ENCODE measurements at regions not wholly inside any gene's neighbourhood (a gene's known extent, or its start where the extent isn't known, plus 50 kb on each side); places are given as distances from the start of the nearest gene placed in this dataset.
A peak's percentile ranks its signal among the peaks of the same experiment; 100 is the strongest.

DNA sequence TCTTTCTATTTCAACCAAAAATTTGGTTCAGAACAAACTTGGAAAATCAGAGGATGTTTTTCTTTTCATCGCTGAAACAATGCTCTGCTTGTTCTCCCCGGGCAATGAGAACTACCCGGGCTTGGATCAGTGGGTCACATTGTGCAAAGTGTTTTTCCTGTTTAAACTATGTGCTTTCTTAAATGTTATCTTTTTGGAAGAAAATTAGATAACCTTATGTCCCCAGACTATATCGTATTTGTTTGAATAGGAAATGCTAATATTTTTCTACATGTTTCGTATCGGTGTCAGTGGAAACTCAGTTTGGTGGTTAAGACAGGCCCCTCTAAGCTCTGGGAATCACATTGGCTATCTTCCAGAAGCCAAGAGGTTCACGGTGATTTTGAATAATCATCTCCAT lies 319.5 kb upstream of the NFE2L3 start:
- no peaks in the 10 kb centered on the region for H3K4me1 ChIP-seq
- no peaks in the 10 kb centered on the region for H3K36me3 ChIP-seq
- intact Hi-C loops (cut with DNase I), result no loop called here
- 24 to 25% methylated on average over 7 of the region's 7 CpGs for WGBS, 2 donors
- no peaks in the 10 kb centered on the region for H3K9me3 ChIP-seq
- FAIRE-seq (no peak), DNase-seq (no peak), ATAC-seq (peak in 2 of 4 donors; percentile 50 to 51)
- no peak overlapping the region for H3K4me3 ChIP-seq
- H3K27ac ChIP-seq, result no peak overlapping the region
- H3K27me3 ChIP-seq, result no peaks in the 10 kb centered on the region
- TF ChIP-seq, protein P1, sequence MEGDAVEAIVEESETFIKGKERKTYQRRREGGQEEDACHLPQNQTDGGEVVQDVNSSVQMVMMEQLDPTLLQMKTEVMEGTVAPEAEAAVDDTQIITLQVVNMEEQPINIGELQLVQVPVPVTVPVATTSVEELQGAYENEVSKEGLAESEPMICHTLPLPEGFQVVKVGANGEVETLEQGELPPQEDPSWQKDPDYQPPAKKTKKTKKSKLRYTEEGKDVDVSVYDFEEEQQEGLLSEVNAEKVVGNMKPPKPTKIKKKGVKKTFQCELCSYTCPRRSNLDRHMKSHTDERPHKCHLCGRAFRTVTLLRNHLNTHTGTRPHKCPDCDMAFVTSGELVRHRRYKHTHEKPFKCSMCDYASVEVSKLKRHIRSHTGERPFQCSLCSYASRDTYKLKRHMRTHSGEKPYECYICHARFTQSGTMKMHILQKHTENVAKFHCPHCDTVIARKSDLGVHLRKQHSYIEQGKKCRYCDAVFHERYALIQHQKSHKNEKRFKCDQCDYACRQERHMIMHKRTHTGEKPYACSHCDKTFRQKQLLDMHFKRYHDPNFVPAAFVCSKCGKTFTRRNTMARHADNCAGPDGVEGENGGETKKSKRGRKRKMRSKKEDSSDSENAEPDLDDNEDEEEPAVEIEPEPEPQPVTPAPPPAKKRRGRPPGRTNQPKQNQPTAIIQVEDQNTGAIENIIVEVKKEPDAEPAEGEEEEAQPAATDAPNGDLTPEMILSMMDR (IDR thresholded peaks at IDR 0.05), result no peak

DNA sequence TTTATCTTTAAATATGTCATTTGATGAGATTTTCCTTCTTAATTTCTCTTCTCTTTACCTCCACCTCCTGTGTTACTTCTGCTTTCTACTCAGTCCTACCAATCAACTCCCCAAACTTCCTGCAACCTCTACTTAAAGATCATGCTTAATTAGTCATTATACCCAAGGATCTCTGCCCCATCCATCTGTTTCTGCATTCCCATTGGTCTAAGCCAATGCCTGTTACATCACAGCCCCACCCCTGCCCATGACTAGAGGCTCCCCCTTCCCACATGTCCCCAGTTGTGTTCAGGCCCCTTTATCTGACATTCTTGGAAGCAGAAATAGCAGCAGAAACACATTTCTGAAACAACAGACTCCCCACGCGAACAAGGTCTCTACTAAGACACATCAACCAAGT lies 319.1 kb upstream of the NFE2L3 start:
- ATAC-seq, result no peak
- WGBS, 2 donors, result 90 to 95% methylated on average over 2 of the region's 2 CpGs
- intact Hi-C loops (cut with DNase I), result no loop called here
- Histone ChIP-seq H3K27ac (no peak overlapping the region), H3K9me3 (no peaks in the 10 kb centered on the region), H3K27me3 (no peaks in the 10 kb centered on the region), H3K4me3 (no peak overlapping the region), H3K4me1 (no peaks in the 10 kb centered on the region), H3K36me3 (no peaks in the 10 kb centered on the region)
- DNase-seq, result no peak
- FAIRE-seq, result no peak
- TF ChIP-seq, protein P1 (IDR thresholded peaks at IDR 0.05), result no peak

DNA sequence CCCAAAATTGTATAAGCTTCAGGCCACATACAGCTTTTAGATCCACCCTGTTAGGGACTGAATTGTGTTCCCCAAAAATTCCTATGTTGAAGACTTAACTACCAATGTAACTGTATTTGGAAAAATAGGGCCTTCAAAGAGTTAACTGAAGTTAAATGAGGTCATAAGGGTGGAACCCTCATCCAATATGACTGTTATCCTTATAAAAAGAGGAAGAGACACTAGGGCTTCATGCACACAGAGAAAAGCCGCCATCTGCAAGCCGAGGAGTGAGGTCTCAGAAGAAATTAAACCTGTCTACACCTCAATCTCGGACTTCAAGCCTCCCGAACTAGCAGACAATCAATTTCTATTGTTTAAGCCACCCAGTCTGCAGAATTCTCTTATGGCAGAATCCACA lies 317.9 kb upstream of the NFE2L3 start:
- ATAC-seq (no peak), FAIRE-seq (no peak), DNase-seq (no peak)
- H3K9me3 ChIP-seq, result no peaks in the 10 kb centered on the region
- no peak overlapping the region for H3K27ac ChIP-seq
- H3K4me1 ChIP-seq, result no peaks in the 10 kb centered on the region
- WGBS, 2 donors, result 93 to 95% methylated on average over 4 of the region's 4 CpGs
- TF ChIP-seq, protein P1 (IDR thresholded peaks at IDR 0.05), result no peak
- H3K4me3 ChIP-seq, result no peak overlapping the region
- intact Hi-C loops (cut with DNase I), result no loop called here
- H3K36me3 ChIP-seq, result no peaks in the 10 kb centered on the region
- no peaks in the 10 kb centered on the region for H3K27me3 ChIP-seq

DNA sequence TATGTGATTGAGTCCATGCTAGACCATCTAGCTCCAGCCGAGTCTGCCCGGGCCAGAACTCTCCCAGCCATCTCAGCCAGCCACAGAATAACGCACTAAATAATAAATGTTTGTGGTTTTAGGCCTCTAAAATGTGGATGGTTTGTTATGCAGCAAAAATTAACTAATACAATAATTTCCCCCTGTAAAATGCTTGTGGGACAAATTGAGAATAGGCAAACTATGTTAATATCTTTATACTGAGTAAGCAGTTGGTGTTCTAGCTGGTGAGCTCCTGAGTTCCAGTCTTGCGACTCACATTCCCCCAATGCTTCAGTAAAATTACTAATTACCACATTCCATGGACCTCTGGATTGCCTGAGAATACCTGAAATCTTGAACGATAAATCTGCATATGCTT lies 316.8 kb upstream of the NFE2L3 start:
- H3K9me3 ChIP-seq, result no peaks in the 10 kb centered on the region
- FAIRE-seq (no peak), DNase-seq (no peak), ATAC-seq (no peak)
- no peak overlapping the region for H3K27ac ChIP-seq
- TF ChIP-seq, protein P1 (IDR thresholded peaks at IDR 0.05), result no peak
- intact Hi-C loops (cut with DNase I), result no loop called here
- no peaks in the 10 kb centered on the region for H3K4me1 ChIP-seq
- WGBS, 2 donors, result 93 to 95% methylated on average over 5 of the region's 5 CpGs
- no peaks in the 10 kb centered on the region for H3K36me3 ChIP-seq
- no peak overlapping the region for H3K4me3 ChIP-seq
- no peaks in the 10 kb centered on the region for H3K27me3 ChIP-seq

DNA sequence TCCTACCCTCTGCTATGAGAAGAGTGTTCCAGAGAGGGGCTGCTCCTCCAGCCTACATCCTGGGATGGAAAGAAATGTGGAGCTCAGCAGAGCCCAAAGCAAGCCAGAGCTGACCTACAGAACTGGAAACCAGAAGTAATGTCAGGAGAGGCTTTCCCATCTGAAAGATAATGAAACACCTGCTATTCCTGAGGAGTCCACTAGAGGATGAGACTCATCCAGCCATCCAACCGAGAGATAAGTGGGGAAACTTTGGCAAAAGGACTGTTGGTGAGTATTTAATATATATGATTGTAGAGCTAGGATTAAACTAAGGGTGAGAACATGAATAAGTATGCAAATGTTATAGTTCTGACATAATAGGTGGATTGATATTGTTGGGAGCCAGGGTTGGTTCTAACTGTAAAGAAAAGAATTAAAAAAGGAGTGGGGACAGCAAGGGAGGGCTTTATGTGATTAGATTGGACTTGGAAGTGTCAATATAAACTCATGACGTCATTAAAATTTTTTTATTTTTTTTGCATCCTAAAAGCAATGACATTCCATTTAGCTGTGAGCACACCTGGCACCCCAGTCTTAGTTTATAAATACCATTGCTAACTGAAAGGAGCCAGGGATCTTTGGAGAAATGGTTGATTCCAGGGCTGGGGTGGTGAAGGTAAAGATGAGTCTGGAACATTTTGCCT lies 312.8 kb upstream of the NFE2L3 start:
- no peak for ATAC-seq
- Histone ChIP-seq H3K27me3 (no peaks in the 10 kb centered on the region), H3K27ac (no peak overlapping the region), H3K9me3 (no peaks in the 10 kb centered on the region), H3K4me1 (no peaks in the 10 kb centered on the region), H3K4me3 (no peak overlapping the region), H3K36me3 (no peaks in the 10 kb centered on the region)
- TF ChIP-seq, protein P1 (IDR thresholded peaks at IDR 0.05), result no peak
- intact Hi-C loops (cut with DNase I), result no loop called here
- 67 to 73% methylated on average over 2 of the region's 2 CpGs for WGBS, 2 donors
- no peak for FAIRE-seq
- no peak for DNase-seq
